Erythroblast (primary cell): ENCODE measurements at regions not wholly inside any gene's neighbourhood (a gene's known extent, or its start where the extent isn't known, plus 50 kb on each side); places are given as distances from the start of the nearest gene placed in this dataset.

Source experiments
- GATA1 ChIP-seq: IDR thresholded peaks from 2 replicates; pipeline ENCODE4 v1.6.1; 2011; ENCODE audit warnings: low read depth, mild to moderate bottlenecking, control low read depth, low read length, moderate library complexity
- POLR2A ChIP-seq: IDR thresholded peaks from 2 replicates; pipeline ENCODE4 v1.6.1; 2011; ENCODE audit warnings: mild to moderate bottlenecking, low read length

DNA sequence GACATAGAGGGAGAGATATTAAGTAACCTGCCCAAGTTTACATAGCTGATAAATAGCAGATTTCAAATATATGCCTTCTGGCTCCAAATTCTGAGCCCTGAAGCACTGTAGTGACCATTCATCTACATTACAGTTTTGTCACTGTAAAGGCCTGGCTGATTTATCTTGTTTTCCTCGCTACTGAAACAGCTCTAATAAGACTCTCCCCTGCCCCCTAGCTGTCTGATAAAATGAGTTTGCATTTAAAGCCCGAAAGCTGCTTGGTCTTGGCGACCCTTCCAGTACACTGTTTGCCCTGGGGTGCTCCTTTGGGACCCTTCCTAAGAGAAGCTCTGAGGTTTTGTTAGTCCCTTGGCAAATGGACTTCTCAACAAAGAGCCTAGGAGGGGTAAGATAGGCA, 59.7 kb upstream of the RAB11FIP2 start:
- TF ChIP-seq POLR2A (no peak), GATA1 (no peak)
